ENCODE measurements at regions not wholly inside any gene's neighbourhood (a gene's known extent, or its start where the extent isn't known, plus 50 kb on each side); places are given as distances from the start of the nearest gene placed in this dataset.

DNA sequence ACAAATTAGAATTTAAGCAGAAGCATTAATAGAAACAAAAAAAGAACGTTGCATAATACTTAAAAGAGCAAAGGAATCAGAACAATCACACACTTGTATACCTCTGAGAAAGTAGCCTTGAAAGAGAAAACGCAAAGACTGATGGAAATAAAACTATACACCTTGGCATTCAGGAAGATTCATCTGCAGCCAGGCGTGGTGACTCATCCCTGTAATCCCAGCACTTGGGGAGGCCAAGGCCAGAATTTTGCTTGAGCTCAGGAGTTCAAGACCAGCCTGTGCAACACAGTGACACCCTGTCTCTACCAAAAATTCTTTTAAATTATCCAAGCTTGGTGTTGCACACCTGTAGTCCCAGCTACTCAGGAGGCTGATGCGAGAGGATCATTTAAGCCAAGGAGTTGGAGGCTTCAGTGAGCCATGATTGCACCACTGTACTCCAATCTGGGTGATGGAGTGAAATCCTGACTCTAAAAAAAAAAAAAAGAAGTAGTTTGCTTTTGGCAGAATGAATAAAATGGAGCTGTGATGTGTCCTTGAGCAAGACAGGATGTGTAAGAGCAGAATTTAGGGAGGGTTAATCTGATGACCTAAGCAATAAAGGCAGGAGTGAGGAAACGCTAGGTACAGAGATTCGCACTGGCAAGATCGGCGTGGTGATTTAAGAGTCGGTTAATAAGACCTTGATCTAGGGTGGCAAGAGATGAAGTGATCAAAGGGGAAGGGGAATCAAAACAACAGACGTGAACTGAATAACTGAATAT, 75.8 kb upstream of the NRP1 start:
- no peak for TF ChIP-seq POLR2AphosphoS5 (IDR thresholded peaks at IDR 0.05; ENCODE audit: low read depth)
- TF ChIP-seq CTCF (IDR thresholded peaks at IDR 0.05; ENCODE audit: insufficient read depth, low read length), result no peak
- TF ChIP-seq GABPA (IDR thresholded peaks at IDR 0.05; ENCODE audit: low read depth), result no peak

All from HL-60 (cell line).